ENCODE measurements at regions not wholly inside any gene's neighbourhood (a gene's known extent, or its start where the extent isn't known, plus 50 kb on each side); places are given as distances from the start of the nearest gene placed in this dataset.

DNA sequence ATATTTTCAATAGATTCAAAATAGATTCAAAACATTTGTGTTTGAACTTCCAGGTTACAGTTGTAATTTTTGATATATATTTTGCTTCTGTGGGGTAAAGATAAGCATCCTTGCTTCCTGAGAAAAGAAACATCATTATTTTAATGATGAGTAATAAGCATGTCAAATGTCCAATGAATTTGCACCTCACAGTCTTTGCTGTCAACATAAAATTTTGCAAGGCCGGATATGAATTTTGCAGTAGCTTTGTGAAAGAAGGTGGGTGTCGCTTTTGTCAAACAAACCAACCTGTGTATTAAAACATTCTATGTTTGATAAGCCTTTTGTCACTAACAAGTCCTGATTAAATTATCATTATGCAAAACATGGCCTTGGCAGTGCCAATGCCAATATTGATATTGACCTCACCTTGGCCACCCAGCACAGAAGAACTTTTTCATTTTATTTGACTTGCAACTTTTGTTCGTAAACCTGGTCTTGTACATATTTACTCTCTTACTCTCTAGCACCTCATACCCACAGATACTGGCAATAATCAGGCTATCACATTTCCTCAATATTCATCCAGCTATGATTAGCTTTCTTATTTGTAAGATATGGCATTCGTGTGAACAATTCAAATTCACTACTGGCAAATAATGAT, 645.0 kb upstream of the KLF4 start:
- Mint-ChIP-seq H3K4me1 (ENCODE audit: insufficient read depth, unreplicated experiment) (no peaks in the 10 kb centered on the region), H3K4me3 (ENCODE audit: unreplicated experiment) (no peak overlapping the region), H3K27me3 (ENCODE audit: insufficient read depth, unreplicated experiment) (no peaks in the 10 kb centered on the region), H3K27ac (ENCODE audit: low read depth, unreplicated experiment) (no peak overlapping the region), H3K9me3 (ENCODE audit: unreplicated experiment) (no peaks in the 10 kb centered on the region), H3K36me3 (ENCODE audit: insufficient read depth, unreplicated experiment) (no peaks in the 10 kb centered on the region)
- ChIA-PET CTCF (no interaction called here), POLR2A (no interaction called here)
- BruUV-seq (replicated peaks), result no TSS peak
- intact Hi-C loops (cut with micrococcal nuclease), result no loop called here
- DNase-seq (ENCODE audit: unreplicated experiment), result no peak
- TF ChIP-seq, protein P1, sequence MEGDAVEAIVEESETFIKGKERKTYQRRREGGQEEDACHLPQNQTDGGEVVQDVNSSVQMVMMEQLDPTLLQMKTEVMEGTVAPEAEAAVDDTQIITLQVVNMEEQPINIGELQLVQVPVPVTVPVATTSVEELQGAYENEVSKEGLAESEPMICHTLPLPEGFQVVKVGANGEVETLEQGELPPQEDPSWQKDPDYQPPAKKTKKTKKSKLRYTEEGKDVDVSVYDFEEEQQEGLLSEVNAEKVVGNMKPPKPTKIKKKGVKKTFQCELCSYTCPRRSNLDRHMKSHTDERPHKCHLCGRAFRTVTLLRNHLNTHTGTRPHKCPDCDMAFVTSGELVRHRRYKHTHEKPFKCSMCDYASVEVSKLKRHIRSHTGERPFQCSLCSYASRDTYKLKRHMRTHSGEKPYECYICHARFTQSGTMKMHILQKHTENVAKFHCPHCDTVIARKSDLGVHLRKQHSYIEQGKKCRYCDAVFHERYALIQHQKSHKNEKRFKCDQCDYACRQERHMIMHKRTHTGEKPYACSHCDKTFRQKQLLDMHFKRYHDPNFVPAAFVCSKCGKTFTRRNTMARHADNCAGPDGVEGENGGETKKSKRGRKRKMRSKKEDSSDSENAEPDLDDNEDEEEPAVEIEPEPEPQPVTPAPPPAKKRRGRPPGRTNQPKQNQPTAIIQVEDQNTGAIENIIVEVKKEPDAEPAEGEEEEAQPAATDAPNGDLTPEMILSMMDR (IDR thresholded peaks at IDR 0.05; ENCODE audit: unreplicated experiment), result no peak

- Mint-ChIP-seq H3K36me3 (ENCODE audit: insufficient read depth, unreplicated experiment) (no peaks in the 10 kb centered on the region), H3K4me1 (ENCODE audit: insufficient read depth, unreplicated experiment) (no peaks in the 10 kb centered on the region), H3K4me3 (ENCODE audit: unreplicated experiment) (no peak overlapping the region), H3K27me3 (ENCODE audit: insufficient read depth, unreplicated experiment) (no peaks in the 10 kb centered on the region), H3K9me3 (ENCODE audit: unreplicated experiment) (no peaks in the 10 kb centered on the region), H3K27ac (ENCODE audit: low read depth, unreplicated experiment) (no peak overlapping the region)
- DNase-seq (ENCODE audit: unreplicated experiment), result no peak
- BruUV-seq (replicated peaks), result no TSS peak
- TF ChIP-seq, protein P1 (IDR thresholded peaks at IDR 0.05; ENCODE audit: unreplicated experiment), result no peak
- ChIA-PET CTCF (no interaction called here), POLR2A (no interaction called here)
- intact Hi-C loops (cut with micrococcal nuclease), result no loop called here
Measured at GRCh38 chr9:108133680-108134079, 644.1 kb upstream of the KLF4 start.

DNA sequence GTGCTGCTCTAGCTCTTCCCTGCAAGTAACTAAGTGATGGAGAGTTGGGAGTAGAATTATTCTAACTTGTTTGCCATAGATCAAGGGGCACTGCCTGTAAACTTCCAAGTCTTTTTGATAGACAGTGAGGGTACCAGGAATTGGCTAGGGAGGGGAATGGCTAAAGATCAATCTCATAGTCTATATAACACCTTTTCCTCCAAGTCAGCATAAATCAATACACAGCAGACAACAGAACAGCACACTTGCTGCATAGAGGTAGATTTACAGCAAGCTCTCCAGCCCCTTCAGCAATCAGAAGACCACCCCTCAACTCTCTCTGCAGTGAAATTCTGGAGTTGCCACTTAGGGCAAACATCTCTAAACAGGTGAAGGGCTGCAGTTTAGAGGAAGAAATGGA, 643.5 kb upstream of the KLF4 start:
- DNase-seq (ENCODE audit: unreplicated experiment), result no peak
- H3K4me3 Mint-ChIP-seq (ENCODE audit: unreplicated experiment), result no peak overlapping the region
- H3K27ac Mint-ChIP-seq (ENCODE audit: low read depth, unreplicated experiment), result no peak overlapping the region
- no TSS peak for BruUV-seq (replicated peaks)
- H3K4me1 Mint-ChIP-seq (ENCODE audit: insufficient read depth, unreplicated experiment), result no peaks in the 10 kb centered on the region
- ChIA-PET POLR2A (interaction anchor here (0.6 kb wide), 1 partner anchor 18 kb away, joined by 3 read pairs; no protein-coding TSS in a partner anchor), CTCF (interaction anchor here (0.6 kb wide), 1 partner anchor 127 kb away, joined by 3 read pairs; no protein-coding TSS in a partner anchor)
- H3K27me3 Mint-ChIP-seq (ENCODE audit: insufficient read depth, unreplicated experiment), result no peaks in the 10 kb centered on the region
- TF ChIP-seq, protein P1 (IDR thresholded peaks at IDR 0.05; ENCODE audit: unreplicated experiment), result no peak
- H3K9me3 Mint-ChIP-seq (ENCODE audit: unreplicated experiment), result no peaks in the 10 kb centered on the region
- no peaks in the 10 kb centered on the region for H3K36me3 Mint-ChIP-seq (ENCODE audit: insufficient read depth, unreplicated experiment)
- intact Hi-C loops (cut with micrococcal nuclease), result no loop called here

GRCh38 chr9:108130905-108131304, 641.3 kb upstream of the KLF4 start:
- CTCF ChIA-PET, result interaction anchor here (0.7 kb wide), 1 partner anchor 138 kb away, joined by 3 read pairs; no protein-coding TSS in a partner anchor
- TF ChIP-seq, protein P1 (IDR thresholded peaks at IDR 0.05; ENCODE audit: unreplicated experiment), result no peak

More at GRCh38 chr9:108130905-108131304, 641.3 kb upstream of the KLF4 start:
- Mint-ChIP-seq H3K9me3 (ENCODE audit: unreplicated experiment) (no peaks in the 10 kb centered on the region), H3K36me3 (ENCODE audit: insufficient read depth, unreplicated experiment) (no peaks in the 10 kb centered on the region), H3K4me1 (ENCODE audit: insufficient read depth, unreplicated experiment) (no peaks in the 10 kb centered on the region), H3K27me3 (ENCODE audit: insufficient read depth, unreplicated experiment) (no peaks in the 10 kb centered on the region), H3K4me3 (ENCODE audit: unreplicated experiment) (no peak overlapping the region), H3K27ac (ENCODE audit: low read depth, unreplicated experiment) (no peak overlapping the region)
- intact Hi-C loops (cut with micrococcal nuclease), result no loop called here
- POLR2A ChIA-PET, result no interaction called here
- no TSS peak for BruUV-seq (replicated peaks)
- DNase-seq (ENCODE audit: unreplicated experiment), result no peak
